Karpas-422 (cell line): ENCODE measurements at regions not wholly inside any gene's neighbourhood (a gene's known extent, or its start where the extent isn't known, plus 50 kb on each side); places are given as distances from the start of the nearest gene placed in this dataset.
A peak's percentile ranks its signal among the peaks of the same experiment; 100 is the strongest.

Experiments used
- DNase-seq: peaks from one replicate; pipeline ENCODE4 v3.0.0-alpha.2; 2015
- H2AFZ ChIP-seq: fragments of 200-600 bp; sonication (generic); 2 replicates; pipeline ENCODE4 v1.6.1; 2014; ENCODE audit warnings: antibody characterized with exemption, low read length, mixed read lengths
- H3K27ac ChIP-seq: fragments of 200-600 bp; sonication (generic); 2 replicates; pipeline ENCODE4 v1.5.1; 2014; ENCODE audit warnings: mild to moderate bottlenecking, low read length, moderate library complexity
- H3K27me3 ChIP-seq: fragments of 200-600 bp; sonication (generic); 2 replicates; pipeline ENCODE4 v1.6.1; 2014; ENCODE audit warnings: low read length, mixed read lengths
- H3K36me3 ChIP-seq: fragments of 200-600 bp; sonication (generic); 2 replicates; pipeline ENCODE4 v1.6.1; 2014; ENCODE audit warnings: low read length, mixed read lengths; ENCODE audit not compliant: insufficient read depth
- H3K4me1 ChIP-seq: fragments of 200-600 bp; sonication (generic); 2 replicates; pipeline ENCODE4 v1.6.1; 2014; ENCODE audit warnings: mild to moderate bottlenecking, low read length, mixed read lengths
- H3K4me2 ChIP-seq: fragments of 200-600 bp; sonication (generic); 2 replicates; pipeline ENCODE4 v1.6.1; 2014; ENCODE audit warnings: low read length, low read depth, mild to moderate bottlenecking; ENCODE audit not compliant: poor library complexity, severe bottlenecking
- H3K4me3 ChIP-seq: fragments of 200-600 bp; sonication (generic); 2 replicates; pipeline ENCODE4 v1.5.1; 2014; ENCODE audit warnings: mild to moderate bottlenecking, antibody characterized with exemption, low read length, mixed read lengths
- H3K79me2 ChIP-seq: fragments of 200-600 bp; sonication (generic); 2 replicates; pipeline ENCODE4 v1.6.1; 2014; ENCODE audit warnings: mild to moderate bottlenecking, low read length, mixed read lengths
- H3K9ac ChIP-seq: fragments of 200-600 bp; sonication (generic); 2 replicates; pipeline ENCODE4 v1.6.0; 2014; ENCODE audit warnings: low read length
- H3K9me2 ChIP-seq: fragments of 200-600 bp; sonication (generic), shearing (Covaris generic); replicated peaks from 2 replicates; pipeline ENCODE4 v1.6.0; 2014; ENCODE audit warnings: mild to moderate bottlenecking, low read length, moderate library complexity; ENCODE audit not compliant: insufficient read depth
- H3K9me3 ChIP-seq: fragments of 300-700, 200-600 bp; sonication (generic); 2 replicates; pipeline ENCODE4 v1.6.1; 2014; ENCODE audit warnings: low read length, mixed read lengths
- H4K20me1 ChIP-seq: fragments of 200-600 bp; sonication (generic); 2 replicates; pipeline ENCODE4 v1.6.1; 2014; ENCODE audit warnings: mild to moderate bottlenecking, antibody characterized with exemption, low read length, low read depth; ENCODE audit not compliant: insufficient read depth

- no peak overlapping the region for H3K4me2 ChIP-seq
- no peaks in the 10 kb centered on the region for H3K79me2 ChIP-seq
These were observed 200.5 kb downstream of the FGF9 start for GRCh38 chr13:21871382-21871781.

GRCh38 chr13:21871919-21872318 lies 201.0 kb downstream of the FGF9 start:
- Histone ChIP-seq H3K4me3 (no peak overlapping the region), H4K20me1 (no peaks in the 10 kb centered on the region), H3K36me3 (no peaks in the 10 kb centered on the region), H3K9me2 (no peaks in the 10 kb centered on the region), H3K27ac (no peak overlapping the region), H3K4me2 (no peak overlapping the region), H2AFZ (no peak overlapping the region), H3K79me2 (no peaks in the 10 kb centered on the region), H3K4me1 (no peaks in the 10 kb centered on the region), H3K9ac (no peak overlapping the region), H3K9me3 (no peaks in the 10 kb centered on the region), H3K27me3 (no peaks in the 10 kb centered on the region)
- no peak for DNase-seq

More at GRCh38 chr13:21871382-21871781, 200.5 kb downstream of the FGF9 start:
- Histone ChIP-seq H3K36me3 (no peaks in the 10 kb centered on the region), H2AFZ (no peak overlapping the region), H3K9me3 (no peaks in the 10 kb centered on the region), H3K27ac (no peak overlapping the region), H3K9ac (no peak overlapping the region), H3K9me2 (no peaks in the 10 kb centered on the region), H3K4me3 (no peak overlapping the region), H4K20me1 (no peaks in the 10 kb centered on the region), H3K27me3 (no peaks in the 10 kb centered on the region), H3K4me1 (no peaks in the 10 kb centered on the region)
- DNase-seq, result no peak

- H3K4me1 ChIP-seq, result no peaks in the 10 kb centered on the region
- no peak overlapping the region for H3K27ac ChIP-seq
- H3K36me3 ChIP-seq, result no peaks in the 10 kb centered on the region
- H3K9ac ChIP-seq, result no peak overlapping the region
- no peak for DNase-seq
- no peaks in the 10 kb centered on the region for H4K20me1 ChIP-seq
- H3K4me3 ChIP-seq, result no peak overlapping the region
- no peaks in the 10 kb centered on the region for H3K79me2 ChIP-seq
- no peaks in the 10 kb centered on the region for H3K27me3 ChIP-seq
- no peak overlapping the region for H3K4me2 ChIP-seq
- H3K9me3 ChIP-seq, result no peaks in the 10 kb centered on the region
- H2AFZ ChIP-seq, result no peak overlapping the region
- H3K9me2 ChIP-seq, result no peaks in the 10 kb centered on the region
These were observed 201.9 kb downstream of the FGF9 start for GRCh38 chr13:21872795-21873194.

- H3K9me2 ChIP-seq, result no peaks in the 10 kb centered on the region
- H3K4me2 ChIP-seq, result no peak overlapping the region
- H2AFZ ChIP-seq, result no peak overlapping the region
- DNase-seq, result no peak
- H3K4me1 ChIP-seq, result no peaks in the 10 kb centered on the region
- no peak overlapping the region for H3K9ac ChIP-seq
- H3K27me3 ChIP-seq, result no peaks in the 10 kb centered on the region
- H3K4me3 ChIP-seq, result no peak overlapping the region
- H3K27ac ChIP-seq, result no peak overlapping the region
- no peaks in the 10 kb centered on the region for H3K9me3 ChIP-seq
- no peaks in the 10 kb centered on the region for H3K36me3 ChIP-seq
- no peaks in the 10 kb centered on the region for H3K79me2 ChIP-seq
- H4K20me1 ChIP-seq, result no peaks in the 10 kb centered on the region
These were observed 204.2 kb downstream of the FGF9 start for GRCh38 chr13:21875116-21875515.

- no peaks in the 10 kb centered on the region for H4K20me1 ChIP-seq
- no peak overlapping the region for H3K4me3 ChIP-seq
- no peaks in the 10 kb centered on the region for H3K9me2 ChIP-seq
- H3K4me2 ChIP-seq, result no peak overlapping the region
- no peak overlapping the region for H2AFZ ChIP-seq
- no peaks in the 10 kb centered on the region for H3K36me3 ChIP-seq
- no peaks in the 10 kb centered on the region for H3K9me3 ChIP-seq
- H3K4me1 ChIP-seq, result no peaks in the 10 kb centered on the region
- H3K9ac ChIP-seq, result no peak overlapping the region
- no peaks in the 10 kb centered on the region for H3K27me3 ChIP-seq
- H3K79me2 ChIP-seq, result no peaks in the 10 kb centered on the region
- H3K27ac ChIP-seq, result no peak overlapping the region
- peak; percentile 51 for DNase-seq
These were observed 208.5 kb downstream of the FGF9 start for GRCh38 chr13:21879263-21879914.

GRCh38 chr13:21882766-21883165 lies 211.9 kb downstream of the FGF9 start:
- H3K27ac ChIP-seq, result no peak overlapping the region
- DNase-seq, result no peak
- no peaks in the 10 kb centered on the region for H3K9me2 ChIP-seq
- H3K79me2 ChIP-seq, result no peaks in the 10 kb centered on the region
- H3K27me3 ChIP-seq, result no peaks in the 10 kb centered on the region
- H3K36me3 ChIP-seq, result no peaks in the 10 kb centered on the region
- no peak overlapping the region for H3K4me2 ChIP-seq
- H3K9me3 ChIP-seq, result no peaks in the 10 kb centered on the region
- H3K4me3 ChIP-seq, result no peak overlapping the region
- no peak overlapping the region for H2AFZ ChIP-seq
- H3K4me1 ChIP-seq, result no peaks in the 10 kb centered on the region
- H4K20me1 ChIP-seq, result no peaks in the 10 kb centered on the region
- H3K9ac ChIP-seq, result no peak overlapping the region

GRCh38 chr13:21883713-21884112 lies 212.8 kb downstream of the FGF9 start:
- Histone ChIP-seq H3K4me2 (no peak overlapping the region), H3K9me3 (no peaks in the 10 kb centered on the region), H3K4me1 (no peaks in the 10 kb centered on the region), H3K9ac (no peak overlapping the region), H3K27ac (no peak overlapping the region), H3K4me3 (no peak overlapping the region), H3K27me3 (no peaks in the 10 kb centered on the region), H4K20me1 (no peaks in the 10 kb centered on the region), H3K79me2 (no peaks in the 10 kb centered on the region), H3K9me2 (no peaks in the 10 kb centered on the region), H2AFZ (no peak overlapping the region), H3K36me3 (no peaks in the 10 kb centered on the region)
- no peak for DNase-seq

- H3K36me3 ChIP-seq, result no peaks in the 10 kb centered on the region
These were observed 213.5 kb downstream of the FGF9 start for GRCh38 chr13:21884299-21884909.

More at GRCh38 chr13:21884299-21884909, 213.5 kb downstream of the FGF9 start:
- no peak for DNase-seq
- H3K4me1 ChIP-seq, result no peaks in the 10 kb centered on the region
- H3K4me3 ChIP-seq, result no peak overlapping the region
- H3K79me2 ChIP-seq, result no peaks in the 10 kb centered on the region
- no peak overlapping the region for H3K4me2 ChIP-seq
- H3K9ac ChIP-seq, result no peak overlapping the region
- no peak overlapping the region for H3K27ac ChIP-seq
- H3K9me2 ChIP-seq, result no peaks in the 10 kb centered on the region
- no peaks in the 10 kb centered on the region for H4K20me1 ChIP-seq
- H3K9me3 ChIP-seq, result no peaks in the 10 kb centered on the region
- no peaks in the 10 kb centered on the region for H3K27me3 ChIP-seq
- no peak overlapping the region for H2AFZ ChIP-seq
